Suppressor macrophage treated with lipopolysaccharide for 4 hours (primary cell): ENCODE measurements at regions not wholly inside any gene's neighbourhood (a gene's known extent, or its start where the extent isn't known, plus 50 kb on each side); places are given as distances from the start of the nearest gene placed in this dataset.

ENCODE experiments used
- DNase-seq: peaks from one replicate; pipeline ENCODE4 v3.0.0-alpha.2; 2020

GRCh38 chr3:117927825-117928224 lies 1106.8 kb downstream of the IGSF11 start:
- no peak for DNase-seq

- DNase-seq: no peak
These were observed 1105.8 kb downstream of the IGSF11 start for GRCh38 chr3:117928836-117929235.

GRCh38 chr3:117932441-117932840 lies 1102.2 kb downstream of the IGSF11 start:
- no peak for DNase-seq

GRCh38 chr3:117936159-117936558 lies 1098.5 kb downstream of the IGSF11 start:
- DNase-seq: no peak

- DNase-seq: no peak
These were observed 1095.7 kb downstream of the IGSF11 start for GRCh38 chr3:117938974-117939373.

GRCh38 chr3:117939425-117940027 lies 1095.1 kb downstream of the IGSF11 start:
- DNase-seq: no peak

GRCh38 chr3:117941015-117941414 lies 1093.6 kb downstream of the IGSF11 start:
- no peak for DNase-seq

- no peak for DNase-seq
These were observed 1092.9 kb downstream of the IGSF11 start for GRCh38 chr3:117941756-117942155.

GRCh38 chr3:117954131-117954530 lies 1080.5 kb downstream of the IGSF11 start:
- DNase-seq: no peak

- DNase-seq: no peak
These were observed 1079.5 kb downstream of the IGSF11 start for GRCh38 chr3:117955196-117955595.

- DNase-seq: no peak
These were observed 1076.6 kb downstream of the IGSF11 start for GRCh38 chr3:117958027-117958426.

- DNase-seq: no peak
These were observed 1071.9 kb downstream of the IGSF11 start for GRCh38 chr3:117962750-117963149.

- no peak for DNase-seq
These were observed 1070.8 kb downstream of the IGSF11 start for GRCh38 chr3:117963858-117964257.

- DNase-seq: no peak
These were observed 1069.8 kb downstream of the IGSF11 start for GRCh38 chr3:117964814-117965213.

GRCh38 chr3:117977504-117978228 lies 1057.0 kb downstream of the IGSF11 start:
- no peak for DNase-seq

- DNase-seq: no peak
These were observed 1055.2 kb downstream of the IGSF11 start for GRCh38 chr3:117979466-117979865.

GRCh38 chr3:117987256-117987655 lies 1047.4 kb downstream of the IGSF11 start:
- DNase-seq: no peak

GRCh38 chr3:117989982-117990381 lies 1044.7 kb downstream of the IGSF11 start:
- no peak for DNase-seq

GRCh38 chr3:117990627-117991026 lies 1044.0 kb downstream of the IGSF11 start:
- DNase-seq: no peak

- no peak for DNase-seq
These were observed 1038.7 kb downstream of the IGSF11 start for GRCh38 chr3:117995842-117996437.

GRCh38 chr3:117997201-117998049 lies 1037.2 kb downstream of the IGSF11 start:
- peak; percentile 79 for DNase-seq

GRCh38 chr3:117998071-117998470 lies 1036.6 kb downstream of the IGSF11 start:
- DNase-seq: no peak

- no peak for DNase-seq
These were observed 1034.4 kb downstream of the IGSF11 start for GRCh38 chr3:118000219-118000618.
